ENCODE measurements at regions not wholly inside any gene's neighbourhood (a gene's known extent, or its start where the extent isn't known, plus 50 kb on each side); places are given as distances from the start of the nearest gene placed in this dataset.

GRCh38 chr13:111893607-111894443 lies 173.1 kb upstream of the SOX1 start:
- ATAC-seq (no peak), DNase-seq (no peak)
- TF ChIP-seq, protein P1, sequence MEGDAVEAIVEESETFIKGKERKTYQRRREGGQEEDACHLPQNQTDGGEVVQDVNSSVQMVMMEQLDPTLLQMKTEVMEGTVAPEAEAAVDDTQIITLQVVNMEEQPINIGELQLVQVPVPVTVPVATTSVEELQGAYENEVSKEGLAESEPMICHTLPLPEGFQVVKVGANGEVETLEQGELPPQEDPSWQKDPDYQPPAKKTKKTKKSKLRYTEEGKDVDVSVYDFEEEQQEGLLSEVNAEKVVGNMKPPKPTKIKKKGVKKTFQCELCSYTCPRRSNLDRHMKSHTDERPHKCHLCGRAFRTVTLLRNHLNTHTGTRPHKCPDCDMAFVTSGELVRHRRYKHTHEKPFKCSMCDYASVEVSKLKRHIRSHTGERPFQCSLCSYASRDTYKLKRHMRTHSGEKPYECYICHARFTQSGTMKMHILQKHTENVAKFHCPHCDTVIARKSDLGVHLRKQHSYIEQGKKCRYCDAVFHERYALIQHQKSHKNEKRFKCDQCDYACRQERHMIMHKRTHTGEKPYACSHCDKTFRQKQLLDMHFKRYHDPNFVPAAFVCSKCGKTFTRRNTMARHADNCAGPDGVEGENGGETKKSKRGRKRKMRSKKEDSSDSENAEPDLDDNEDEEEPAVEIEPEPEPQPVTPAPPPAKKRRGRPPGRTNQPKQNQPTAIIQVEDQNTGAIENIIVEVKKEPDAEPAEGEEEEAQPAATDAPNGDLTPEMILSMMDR (IDR thresholded peaks at IDR 0.05), result no peak
- Histone ChIP-seq H3K4me1 (no peaks in the 10 kb centered on the region), H3K27ac (no peak overlapping the region), H3K36me3 (no peaks in the 10 kb centered on the region), H3K4me3 (no peak overlapping the region), H3K9me3 (no peaks in the 10 kb centered on the region), H3K27me3 (peaks cover 25 to 84% of the 10 kb centered on the region in 2 donors)
- intact Hi-C loops (cut with DNase I), result no loop called here

DNA sequence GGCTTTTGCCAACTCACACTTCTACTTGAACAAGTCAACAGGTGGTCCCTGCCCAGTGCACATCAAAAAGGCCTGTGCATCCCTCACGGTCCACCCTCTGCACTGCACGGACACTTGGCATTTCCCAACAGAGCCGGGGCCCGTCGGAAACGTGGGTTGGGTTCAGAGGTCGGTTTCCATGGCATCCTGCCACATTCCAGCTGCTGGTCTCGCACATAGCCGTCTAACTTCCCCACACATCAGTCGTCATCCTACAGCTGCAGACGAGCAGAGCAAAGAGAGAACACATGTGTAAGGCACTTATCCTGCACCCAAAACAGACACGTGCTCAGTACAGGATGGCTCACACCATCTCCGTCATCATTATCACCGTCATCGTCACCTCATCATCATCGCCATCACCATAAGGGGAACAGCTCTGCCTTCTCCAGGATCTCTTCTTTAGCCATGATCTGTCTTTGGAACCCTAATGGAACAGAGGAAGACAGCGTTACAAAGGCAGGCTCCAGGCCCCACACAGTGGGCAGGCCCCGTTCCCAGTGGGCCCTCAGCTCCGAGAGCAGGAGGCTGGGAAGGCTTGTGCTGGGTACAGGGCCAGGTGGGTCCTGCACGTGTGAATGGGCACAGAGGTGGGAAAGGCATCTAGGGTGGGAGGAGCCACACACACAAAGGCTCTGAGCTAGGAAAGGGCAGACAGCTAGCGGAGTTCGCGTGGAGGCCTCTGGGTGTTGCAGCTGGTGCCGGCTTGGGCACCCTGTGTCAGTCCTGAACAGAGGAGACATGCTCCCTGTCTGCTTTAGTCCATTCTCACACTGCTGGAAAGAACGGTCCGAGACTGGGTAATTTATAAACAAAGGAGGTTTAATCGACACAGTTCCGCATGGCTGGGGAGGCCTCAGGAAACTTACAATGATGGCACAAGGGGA lies 170.8 kb upstream of the SOX1 start:
- H3K9me3 ChIP-seq, result no peaks in the 10 kb centered on the region
- DNase-seq (no peak), ATAC-seq (no peak)
- peaks cover 25 to 70% of the 10 kb centered on the region in 2 donors for H3K27me3 ChIP-seq
- intact Hi-C loops (cut with DNase I), result no loop called here
- no peak overlapping the region for H3K27ac ChIP-seq
- no peaks in the 10 kb centered on the region for H3K4me1 ChIP-seq
- TF ChIP-seq, protein P1 (IDR thresholded peaks at IDR 0.05), result no peak
- no peak overlapping the region for H3K4me3 ChIP-seq
- H3K36me3 ChIP-seq, result no peaks in the 10 kb centered on the region

DNA sequence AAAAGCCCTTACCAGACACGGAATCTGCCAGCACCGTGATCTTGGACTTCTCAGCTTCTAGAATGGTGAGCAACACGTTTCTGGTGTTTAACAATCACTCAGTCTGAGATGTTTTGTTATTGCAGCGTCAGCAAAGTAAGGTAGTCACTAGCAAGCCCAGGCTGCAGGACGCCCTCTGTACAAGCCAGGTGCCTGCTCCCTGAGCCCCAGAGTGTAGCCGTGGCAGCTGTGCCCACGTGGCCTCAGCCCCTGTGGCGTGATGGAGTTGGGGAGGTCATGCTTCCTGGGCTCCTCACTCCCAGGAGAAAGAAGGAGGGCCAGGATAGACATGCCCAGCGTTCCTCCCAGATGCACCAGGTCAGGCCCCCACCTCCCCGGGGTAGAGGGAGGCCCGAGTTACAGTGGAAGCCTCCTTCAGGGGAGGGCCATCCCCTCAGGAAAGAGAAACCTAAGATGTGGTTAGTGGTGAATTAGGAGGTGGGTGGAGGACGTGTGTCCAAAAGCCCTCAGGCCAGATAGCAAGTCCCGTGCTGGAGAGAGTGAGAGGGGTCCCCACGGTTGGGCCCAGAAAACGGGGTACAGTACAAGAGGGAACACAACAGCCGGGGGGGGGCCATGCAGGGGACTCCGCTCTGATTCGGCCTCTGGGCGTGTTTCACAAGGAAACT lies 169.6 kb upstream of the SOX1 start:
- peaks cover 16 to 65% of the 10 kb centered on the region in 2 donors for H3K27me3 ChIP-seq
- no peak for ATAC-seq
- intact Hi-C loops (cut with DNase I), result no loop called here

GRCh38 chr13:111897846-111898215 lies 169.1 kb upstream of the SOX1 start:
- peaks cover 11 to 60% of the 10 kb centered on the region in 2 donors for H3K27me3 ChIP-seq
- intact Hi-C loops (cut with DNase I), result no loop called here
- ATAC-seq (no peak), DNase-seq (no peak)
- H3K4me1 ChIP-seq, result no peaks in the 10 kb centered on the region
- H3K36me3 ChIP-seq, result no peaks in the 10 kb centered on the region
- H3K9me3 ChIP-seq, result no peaks in the 10 kb centered on the region
- H3K4me3 ChIP-seq, result no peak overlapping the region
- H3K27ac ChIP-seq, result no peak overlapping the region
- TF ChIP-seq, protein P1 (IDR thresholded peaks at IDR 0.05), result no peak

More for the DNA sequence above, 169.6 kb upstream of the SOX1 start:
- DNase-seq, result no peak
- Histone ChIP-seq H3K36me3 (no peaks in the 10 kb centered on the region), H3K27ac (no peak overlapping the region), H3K9me3 (no peaks in the 10 kb centered on the region), H3K4me3 (no peak overlapping the region), H3K4me1 (no peaks in the 10 kb centered on the region)
- TF ChIP-seq, protein P1 (IDR thresholded peaks at IDR 0.05), result no peak
